Lower leg skin (tissue), 4 donors: ENCODE measurements at regions not wholly inside any gene's neighbourhood (a gene's known extent, or its start where the extent isn't known, plus 50 kb on each side); places are given as distances from the start of the nearest gene placed in this dataset.

Experiments used
- DNase-seq, 2 donors: peaks; one replicate each; pipeline ENCODE4 v3.0.0-alpha.2; 2019; ENCODE audit warnings: low spot score in 2 of 2
- H3K4me3 ChIP-seq: fragments of 200-600 bp; sonication (generic); 2 replicates; pipeline ENCODE4 v1.5.1; 2017; ENCODE audit warnings: mild to moderate bottlenecking, low read depth; ENCODE audit not compliant: poor library complexity, severe bottlenecking
- POLR2A ChIP-seq, 2 donors: fragments of 450-650 bp; IDR thresholded peaks; one replicate each; pipeline ENCODE4 v1.6.1; 2016 to 2017; ENCODE audit warnings: antibody characterized with exemption in 2 of 2, mild to moderate bottlenecking in 1 of 2, moderate library complexity in 1 of 2
- WGBS, 2 donors: methylation state at CpG; one replicate each; pipeline ENCODE4 v1.1.5; 2018; 5-methylcytosine and 5-hydroxymethylcytosine counted together
- intact Hi-C: fragments of 100-400 bp; cut with DNase I; formaldehyde crosslinking; loops from one replicate; pipeline ENCODE4 v1.15.0; 2023; ENCODE audit warnings: low total_unique reads
- TF ChIP-seq, protein P1 (sequence below), 3 donors: fragments of 450-650 bp; IDR thresholded peaks; one replicate each; pipeline ENCODE4 v1.5.1; 2016; ENCODE audit warnings: antibody characterized with exemption in 3 of 3, mild to moderate bottlenecking in 3 of 3, moderate library complexity in 2 of 3

DNA sequence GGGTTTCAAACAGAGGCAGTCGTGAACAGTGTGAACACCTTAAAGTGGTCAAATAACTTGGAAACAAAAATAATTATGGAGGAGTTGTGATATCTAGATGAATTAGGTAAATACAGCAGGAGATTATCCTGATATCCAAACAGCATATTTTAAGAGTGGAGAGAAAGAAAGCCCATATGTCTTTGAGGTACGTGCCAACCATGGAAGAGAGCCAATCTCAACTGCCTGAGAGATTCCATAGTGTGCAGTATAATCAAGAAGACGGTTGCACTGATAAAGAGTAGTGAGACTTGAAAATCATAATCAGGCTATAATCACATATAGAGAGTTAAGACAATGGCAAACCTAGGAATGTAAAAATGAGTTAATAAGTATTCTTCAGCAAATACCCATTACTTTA is 472.8 kb upstream of the SLITRK5 start:
- intact Hi-C loops = no loop called here

DNA sequence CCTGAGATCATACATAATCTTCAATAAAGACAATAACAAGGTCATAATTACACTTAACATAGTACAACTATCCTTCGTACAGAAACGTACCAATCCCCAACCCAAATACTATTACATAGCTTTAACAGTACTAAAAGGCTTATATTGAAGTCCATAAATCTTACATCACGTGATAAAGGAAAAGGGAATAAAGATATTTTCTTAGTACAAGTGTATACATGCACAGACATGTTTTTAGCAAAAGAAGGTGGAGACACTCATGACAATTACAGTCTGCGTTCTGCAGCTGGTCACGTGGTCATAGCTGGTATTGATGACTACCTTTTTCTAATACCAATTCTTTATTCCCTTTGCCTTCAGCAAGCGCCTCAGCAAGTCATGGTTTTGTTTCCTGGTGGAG is 464.5 kb upstream of the SLITRK5 start:
- no peak for DNase-seq
- TF ChIP-seq, protein P1, sequence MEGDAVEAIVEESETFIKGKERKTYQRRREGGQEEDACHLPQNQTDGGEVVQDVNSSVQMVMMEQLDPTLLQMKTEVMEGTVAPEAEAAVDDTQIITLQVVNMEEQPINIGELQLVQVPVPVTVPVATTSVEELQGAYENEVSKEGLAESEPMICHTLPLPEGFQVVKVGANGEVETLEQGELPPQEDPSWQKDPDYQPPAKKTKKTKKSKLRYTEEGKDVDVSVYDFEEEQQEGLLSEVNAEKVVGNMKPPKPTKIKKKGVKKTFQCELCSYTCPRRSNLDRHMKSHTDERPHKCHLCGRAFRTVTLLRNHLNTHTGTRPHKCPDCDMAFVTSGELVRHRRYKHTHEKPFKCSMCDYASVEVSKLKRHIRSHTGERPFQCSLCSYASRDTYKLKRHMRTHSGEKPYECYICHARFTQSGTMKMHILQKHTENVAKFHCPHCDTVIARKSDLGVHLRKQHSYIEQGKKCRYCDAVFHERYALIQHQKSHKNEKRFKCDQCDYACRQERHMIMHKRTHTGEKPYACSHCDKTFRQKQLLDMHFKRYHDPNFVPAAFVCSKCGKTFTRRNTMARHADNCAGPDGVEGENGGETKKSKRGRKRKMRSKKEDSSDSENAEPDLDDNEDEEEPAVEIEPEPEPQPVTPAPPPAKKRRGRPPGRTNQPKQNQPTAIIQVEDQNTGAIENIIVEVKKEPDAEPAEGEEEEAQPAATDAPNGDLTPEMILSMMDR (IDR thresholded peaks at IDR 0.05) = no peak
- no peak for TF ChIP-seq POLR2A (IDR thresholded peaks at IDR 0.05)
- WGBS, 2 donors = 79 to 82% methylated on average over 6 of the region's 6 CpGs
- intact Hi-C loops = no loop called here
- H3K4me3 ChIP-seq = no peak overlapping the region

More for the DNA sequence above, 472.8 kb upstream of the SLITRK5 start:
- no peak for DNase-seq
- no peak overlapping the region for H3K4me3 ChIP-seq
- WGBS, 2 donors = 40 to 41% methylated on average over 3 of the region's 3 CpGs
- no peak for TF ChIP-seq POLR2A (IDR thresholded peaks at IDR 0.05)
- TF ChIP-seq, protein P1 (IDR thresholded peaks at IDR 0.05) = no peak

- TF ChIP-seq POLR2A (IDR thresholded peaks at IDR 0.05) = no peak
- TF ChIP-seq, protein P1 (IDR thresholded peaks at IDR 0.05) = no peak
- 59 to 69% methylated on average over 4 of the region's 4 CpGs for WGBS, 2 donors
- H3K4me3 ChIP-seq = no peak overlapping the region
- intact Hi-C loops = no loop called here
- no peak for DNase-seq
Observed at GRCh38 chr13:87207280-87208003, 463.7 kb upstream of the SLITRK5 start.

- TF ChIP-seq POLR2A (IDR thresholded peaks at IDR 0.05) = no peak
- TF ChIP-seq, protein P1 (IDR thresholded peaks at IDR 0.05) = no peak
- no peak for DNase-seq
- 55 to 69% methylated on average over 2 of the region's 2 CpGs for WGBS, 2 donors
- intact Hi-C loops = no loop called here
- no peak overlapping the region for H3K4me3 ChIP-seq
Observed at GRCh38 chr13:87208636-87209035, 462.5 kb upstream of the SLITRK5 start.

GRCh38 chr13:87234981-87235380 is 436.2 kb upstream of the SLITRK5 start:
- DNase-seq = no peak
- intact Hi-C loops = no loop called here
- no peak for TF ChIP-seq POLR2A (IDR thresholded peaks at IDR 0.05)
- TF ChIP-seq, protein P1 (IDR thresholded peaks at IDR 0.05) = no peak
- H3K4me3 ChIP-seq = no peak overlapping the region
- WGBS, 2 donors = 57 to 62% methylated on average over 2 of the region's 2 CpGs

DNA sequence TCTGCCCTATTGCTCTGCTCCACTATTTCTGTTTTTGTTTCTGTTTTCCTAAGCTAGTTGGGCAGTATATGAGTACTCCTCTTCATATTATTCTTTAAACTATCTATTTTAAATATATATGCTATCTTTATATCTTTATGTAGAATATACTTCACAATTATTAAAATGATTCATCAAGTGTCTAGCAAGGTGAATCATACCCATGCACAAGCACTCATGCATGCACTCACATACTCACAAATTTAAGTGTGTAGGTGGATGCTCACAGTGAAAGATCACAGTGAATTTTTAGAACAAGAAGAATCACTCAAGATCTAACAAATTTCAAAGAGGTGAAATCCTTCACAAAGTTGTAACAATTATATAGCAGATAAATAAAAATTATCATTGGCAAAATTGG is 435.6 kb upstream of the SLITRK5 start:
- intact Hi-C loops = no loop called here
- DNase-seq = no peak
- no peak for TF ChIP-seq POLR2A (IDR thresholded peaks at IDR 0.05)
- TF ChIP-seq, protein P1 (IDR thresholded peaks at IDR 0.05) = no peak
- H3K4me3 ChIP-seq = no peak overlapping the region
